H1 (cell line): ENCODE measurements at regions not wholly inside any gene's neighbourhood (a gene's known extent, or its start where the extent isn't known, plus 50 kb on each side); places are given as distances from the start of the nearest gene placed in this dataset.

Experiments used
- CTCF ChIA-PET: fragments of 300-600 bp; sonication (Branson Sonifier 250); formaldehyde crosslinking; loops from one replicate; lab custom pipeline; 2021; ENCODE audit not compliant: partially characterized antibody; lab: Charles Lee
- POLR2A ChIA-PET: fragments of 300-600 bp; sonication (Branson Sonifier 250); formaldehyde crosslinking; loops from one replicate; lab custom pipeline; 2021; ENCODE audit warnings: inconsistent platforms; ENCODE audit not compliant: partially characterized antibody; lab: Charles Lee
- DNase-seq, 2 experiments: peaks; one replicate each; pipeline versions ENCODE4 v3.0.0 to v3.0.0-alpha.2; 2010 to 2022; ENCODE audit warnings: low spot score in 2 of 2, low read depth in 1 of 2, mixed read lengths in 1 of 2
- FAIRE-seq: peaks from 2 replicates; lab custom pipeline; 2011; peaks lifted over from hg19 to GRCh38; lab: Jason Lieb, UNC
- H2AFZ ChIP-seq: 2 replicates; pipeline ENCODE4 v1.8.1; 2012; ENCODE audit warnings: low read length, inconsistent platforms
- H2AK5ac ChIP-seq: 2 replicates; pipeline ENCODE4 v1.6.1; 2013; ENCODE audit warnings: low read depth, low read length
- H2BK120ac ChIP-seq: replicated peaks from 2 replicates; pipeline ENCODE3; 2013; ENCODE audit warnings: low read depth, low read length, inconsistent platforms
- H2BK12ac ChIP-seq: 2 replicates; pipeline ENCODE4 v1.6.1; 2013; ENCODE audit warnings: low read depth, low read length
- H2BK15ac ChIP-seq: 2 replicates; pipeline ENCODE4 v1.6.1; 2013; ENCODE audit warnings: low read length
- H2BK20ac ChIP-seq: 2 replicates; pipeline ENCODE4 v1.6.1; 2013; ENCODE audit warnings: low read length
- H2BK5ac ChIP-seq: 2 replicates; pipeline ENCODE4 v1.6.1; 2013; ENCODE audit warnings: low read depth, low read length
- H3K14ac ChIP-seq: 2 replicates; pipeline ENCODE4 v1.6.1; 2013; ENCODE audit warnings: inconsistent platforms; ENCODE audit not compliant: insufficient read length
- H3K18ac ChIP-seq: 2 replicates; pipeline ENCODE4 v1.6.1; 2013; ENCODE audit warnings: low read length; ENCODE audit errors: extremely low read depth
- H3K23ac ChIP-seq: 2 replicates; pipeline ENCODE4 v1.6.1; 2013; ENCODE audit warnings: inconsistent platforms; ENCODE audit not compliant: insufficient read length
- H3K23me2 ChIP-seq: 2 replicates; pipeline ENCODE4 v1.6.1; 2013; ENCODE audit warnings: low read depth, low read length
- H3K27ac ChIP-seq: 2 replicates; pipeline ENCODE4 v1.6.1; 2011; ENCODE audit warnings: low read depth, low read length, inconsistent platforms
- H3K27me3 ChIP-seq, 4 experiments: replicated peaks in 1 of 4; 1 replicate in 1 of 4; 2 replicates in 3 of 4; pipeline versions ENCODE4 v1.6.1 to v1.8.1; 2011 to 2013; ENCODE audit warnings: low read length in 3 of 4, mild to moderate bottlenecking in 3 of 4, inconsistent platforms in 2 of 4, mixed read lengths in 2 of 4, moderate library complexity in 1 of 4; ENCODE audit not compliant: control insufficient read depth in 3 of 4, insufficient read depth in 3 of 4; ENCODE audit errors: extremely low read depth in 1 of 4
- H3K36me3 ChIP-seq, 4 experiments: 2 replicates each; pipeline versions ENCODE4 v1.6.1 to v1.8.1; 2011 to 2013; ENCODE audit warnings: mild to moderate bottlenecking in 4 of 4, low read length in 3 of 4, moderate library complexity in 2 of 4, control low read depth in 1 of 4, inconsistent platforms in 1 of 4; ENCODE audit not compliant: insufficient read depth in 4 of 4, control insufficient read depth in 2 of 4
- H3K4ac ChIP-seq: replicated peaks from 2 replicates; pipeline ENCODE3; 2013; ENCODE audit warnings: low read length, low read depth, mixed read lengths, inconsistent platforms; ENCODE audit not compliant: insufficient read length
- H3K4me1 ChIP-seq, 4 experiments: replicated peaks in 1 of 4; 1 replicate in 1 of 4; 2 replicates in 3 of 4; pipeline versions ENCODE4 v1.6.1 to v1.8.1; 2011 to 2013; ENCODE audit warnings: low read length in 3 of 4, inconsistent platforms in 2 of 4, mixed read lengths in 1 of 4; ENCODE audit not compliant: insufficient read depth in 4 of 4, control insufficient read depth in 3 of 4
- H3K4me2 ChIP-seq, 2 experiments: 2 replicates each; pipeline versions ENCODE4 v1.6.1 to v1.8.1; 2011 to 2013; ENCODE audit warnings: low read depth in 2 of 2, low read length in 2 of 2, control low read depth in 1 of 2, inconsistent platforms in 1 of 2, mild to moderate bottlenecking in 1 of 2; ENCODE audit not compliant: insufficient read depth in 1 of 2
- H3K4me3 ChIP-seq, 4 experiments: fragments of 200-600, 300-600 bp in 1 of 4; sonication (generic), shearing (Covaris generic), sonication (Bioruptor Twin) in 1 of 4; 2 replicates each; pipeline versions ENCODE4 v1.5.1 to v1.8.1; 2011 to 2016; ENCODE audit warnings: low read length in 4 of 4, low read depth in 3 of 4, control low read depth in 2 of 4, inconsistent platforms in 2 of 4, mild to moderate bottlenecking in 2 of 4, mixed read lengths in 1 of 4, moderate library complexity in 1 of 4; ENCODE audit not compliant: insufficient read depth in 2 of 4; ENCODE audit errors: extremely low read depth in 1 of 4
- H3K56ac ChIP-seq: replicated peaks from 2 replicates; pipeline ENCODE3; 2013; ENCODE audit warnings: low read depth, mild to moderate bottlenecking, mixed read lengths, low read length, inconsistent platforms; ENCODE audit not compliant: insufficient read length
- H3K79me1 ChIP-seq: 2 replicates; pipeline ENCODE4 v1.6.1; 2013; ENCODE audit warnings: low read depth, low read length, control low read depth
- H3K79me2 ChIP-seq, 2 experiments: 2 replicates each; pipeline versions ENCODE4 v1.6.1 to v1.8.1; 2012 to 2013; ENCODE audit warnings: low read length in 2 of 2, mild to moderate bottlenecking in 2 of 2, inconsistent platforms in 1 of 2; ENCODE audit not compliant: insufficient read depth in 2 of 2, control insufficient read depth in 1 of 2
- H3K9ac ChIP-seq, 4 experiments: replicated peaks in 1 of 4; 1 replicate in 1 of 4; 2 replicates in 3 of 4; pipeline versions ENCODE4 v1.6.1 to v1.8.1; 2011 to 2013; ENCODE audit warnings: low read depth in 3 of 4, low read length in 3 of 4, control low read depth in 2 of 4, mild to moderate bottlenecking in 2 of 4, moderate library complexity in 2 of 4, inconsistent platforms in 1 of 4; ENCODE audit errors: extremely low read depth in 1 of 4
- H3K9me3 ChIP-seq, 2 experiments: 2 replicates each; pipeline versions ENCODE4 v1.6.1 to v1.8.1; 2012 to 2013; ENCODE audit warnings: mild to moderate bottlenecking in 2 of 2, moderate library complexity in 2 of 2, control low read depth in 1 of 2, inconsistent platforms in 1 of 2, low read depth in 1 of 2, low read length in 1 of 2, mixed read lengths in 1 of 2; ENCODE audit not compliant: insufficient read depth in 2 of 2
- H4K20me1 ChIP-seq, 2 experiments: replicated peaks in 1 of 2; 2 replicates each; pipeline versions ENCODE3 to v1.8.1; 2011 to 2013; ENCODE audit warnings: inconsistent platforms in 2 of 2, low read length in 2 of 2, mild to moderate bottlenecking in 1 of 2; ENCODE audit not compliant: insufficient read depth in 2 of 2, control insufficient read depth in 1 of 2
- H4K5ac ChIP-seq: 2 replicates; pipeline ENCODE4 v1.6.1; 2013; ENCODE audit warnings: low read length, low read depth, mixed read lengths, inconsistent platforms; ENCODE audit not compliant: insufficient read length
- H4K8ac ChIP-seq: 2 replicates; pipeline ENCODE4 v1.8.0; 2013; ENCODE audit warnings: mild to moderate bottlenecking, moderate library complexity, low read length, inconsistent platforms; ENCODE audit not compliant: insufficient read depth; ENCODE audit errors: extremely low read depth
- H4K91ac ChIP-seq: replicated peaks from 2 replicates; pipeline ENCODE3; 2013; ENCODE audit warnings: low read length, mixed read lengths, inconsistent platforms; ENCODE audit not compliant: insufficient read length
- GTF2F1 ChIP-seq: IDR thresholded peaks from 2 replicates; pipeline ENCODE4 v1.6.1; 2012; ENCODE audit warnings: low read depth, low read length, improper control_type of control experiment, borderline replicate concordance
- RAD21 ChIP-seq, 2 experiments: IDR thresholded peaks in 1 of 2; conservative IDR thresholded peaks in 1 of 2; 2 replicates each; pipeline ENCODE4 v1.6.1; 2011; ENCODE audit warnings: low read depth in 2 of 2, low read length in 2 of 2, improper control_type of control experiment in 1 of 2, inconsistent platforms in 1 of 2, mild to moderate bottlenecking in 1 of 2, moderate library complexity in 1 of 2
- RBBP5 ChIP-seq: IDR thresholded peaks from 2 replicates; pipeline ENCODE4 v1.7.1; 2012; ENCODE audit warnings: low read depth, mild to moderate bottlenecking, inconsistent platforms, low read length, moderate library complexity, borderline replicate concordance
- WGBS, 2 experiments: shearing (Covaris generic) in 1 of 2; methylation state at CpG; one replicate each; pipeline versions ENCODE4 v1.1.6 to v1.1.7; 2013 to 2015; ENCODE audit warnings: low lambda C conversion rate in 2 of 2, mixed read lengths in 2 of 2, inconsistent platforms in 1 of 2, low coverage in 1 of 2, missing lambda C conversion rate in 1 of 2; ENCODE audit not compliant: insufficient replicate concordance in 2 of 2, insufficient coverage in 1 of 2, insufficient read length in 1 of 2; ENCODE audit errors: extremely low coverage in 1 of 2, missing lambda C conversion rate in 1 of 2; 5-methylcytosine and 5-hydroxymethylcytosine counted together

DNA sequence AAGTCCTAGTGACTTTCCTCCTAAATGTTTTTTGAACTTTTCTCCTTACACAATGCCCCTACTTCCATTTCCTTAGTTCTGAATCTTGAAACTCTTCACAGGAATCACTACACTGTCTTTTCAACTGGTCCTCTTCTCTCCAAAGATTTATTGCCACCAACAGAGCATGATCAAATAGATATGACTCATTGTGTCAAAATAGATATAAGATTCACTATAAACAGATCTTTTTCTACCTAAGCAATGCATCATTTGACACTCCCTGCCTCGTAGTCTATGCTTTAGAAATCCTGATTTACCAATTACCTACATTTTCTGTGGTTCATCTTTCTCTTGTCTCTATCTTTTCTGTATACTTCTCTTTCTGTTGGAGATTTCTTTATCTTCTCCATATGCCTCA is 789.6 kb upstream of the SLIT2 start:
- Histone ChIP-seq H3K4ac (no peak overlapping the region), H2BK20ac (no peak overlapping the region), H3K23me2 (no peaks in the 10 kb centered on the region), H3K14ac (no peak overlapping the region), H2AK5ac (no peak overlapping the region), H3K4me1 (no peaks in the 10 kb centered on the region), H2AFZ (no peak overlapping the region), H3K79me2 (no peaks in the 10 kb centered on the region), H3K36me3 (no peaks in the 10 kb centered on the region), H3K18ac (no peak overlapping the region), H4K5ac (no peak overlapping the region), H3K56ac (no peak overlapping the region), H2BK12ac (no peak overlapping the region), H4K91ac (no peak overlapping the region), H2BK120ac (no peak overlapping the region), H3K27me3 (no peaks in the 10 kb centered on the region; a peak in 1 of 7 replicates), H3K9ac (no peak overlapping the region), H4K8ac (no peak overlapping the region), H3K4me2 (no peak overlapping the region), H2BK15ac (no peak overlapping the region), H4K20me1 (no peaks in the 10 kb centered on the region), H3K23ac (no peak overlapping the region), H3K9me3 (no peaks in the 10 kb centered on the region), H2BK5ac (no peak overlapping the region), H3K27ac (no peak overlapping the region), H3K4me3 (no peak overlapping the region), H3K79me1 (no peaks in the 10 kb centered on the region)
- WGBS, 2 experiments = 84% methylated on average over 1 of the region's 1 CpG; no CpG with 5 or more reads in 1 of the 2 experiments
- ChIA-PET CTCF (no interaction called here), POLR2A (no interaction called here)
- FAIRE-seq = no peak
- no peak for DNase-seq
- TF ChIP-seq RBBP5 (no peak), GTF2F1 (no peak), RAD21 (IDR thresholded peaks at IDR 0.05 in 1 of 2, conservative IDR thresholded peaks at IDR 0.05 in 1 of 2; ENCODE audit: low read depth in 2 of 2, low read length in 2 of 2) (no peak)
